Coronary artery (tissue), 2 donors: ENCODE measurements at regions not wholly inside any gene's neighbourhood (a gene's known extent, or its start where the extent isn't known, plus 50 kb on each side); places are given as distances from the start of the nearest gene placed in this dataset.

ENCODE experiments used
- DNase-seq: peaks from one replicate; pipeline ENCODE4 v3.0.0-alpha.2; 2017; ENCODE audit warnings: low spot score
- H3K27ac ChIP-seq, 2 donors: fragments of 200-600 bp; sonication (generic); one replicate each; pipeline ENCODE4 v1.5.1; 2016 to 2019
- H3K4me3 ChIP-seq: fragments of 200-600 bp; sonication (generic); 2 replicates; pipeline ENCODE4 v1.5.1; 2016; ENCODE audit warnings: mild to moderate bottlenecking, moderate library complexity
- TF ChIP-seq, protein P1 (sequence below): fragments of 200-600 bp; sonication (generic); IDR thresholded peaks from one replicate; pipeline ENCODE4 v1.5.1; 2019; ENCODE audit warnings: antibody characterized with exemption

DNA sequence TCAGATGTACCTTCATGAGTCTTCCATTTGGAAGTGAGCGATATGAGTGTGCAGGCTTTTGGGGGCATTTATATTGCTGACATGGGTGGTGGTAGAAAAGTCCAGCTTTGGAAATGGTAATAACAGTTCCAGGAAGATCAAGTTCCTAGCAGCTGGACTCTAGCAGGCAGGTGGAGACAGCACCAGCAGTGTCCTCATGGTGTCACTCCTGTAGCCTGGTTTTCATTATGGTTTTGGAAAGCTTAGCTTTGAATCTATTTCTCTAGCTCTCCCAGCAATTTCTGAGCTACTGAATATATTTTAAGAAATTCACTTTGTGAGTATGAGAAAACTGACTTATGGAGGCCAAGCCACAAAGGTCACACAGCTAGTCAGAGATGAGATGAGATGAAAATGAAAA is 523.2 kb upstream of the HTR2A start:
- TF ChIP-seq, protein P1, sequence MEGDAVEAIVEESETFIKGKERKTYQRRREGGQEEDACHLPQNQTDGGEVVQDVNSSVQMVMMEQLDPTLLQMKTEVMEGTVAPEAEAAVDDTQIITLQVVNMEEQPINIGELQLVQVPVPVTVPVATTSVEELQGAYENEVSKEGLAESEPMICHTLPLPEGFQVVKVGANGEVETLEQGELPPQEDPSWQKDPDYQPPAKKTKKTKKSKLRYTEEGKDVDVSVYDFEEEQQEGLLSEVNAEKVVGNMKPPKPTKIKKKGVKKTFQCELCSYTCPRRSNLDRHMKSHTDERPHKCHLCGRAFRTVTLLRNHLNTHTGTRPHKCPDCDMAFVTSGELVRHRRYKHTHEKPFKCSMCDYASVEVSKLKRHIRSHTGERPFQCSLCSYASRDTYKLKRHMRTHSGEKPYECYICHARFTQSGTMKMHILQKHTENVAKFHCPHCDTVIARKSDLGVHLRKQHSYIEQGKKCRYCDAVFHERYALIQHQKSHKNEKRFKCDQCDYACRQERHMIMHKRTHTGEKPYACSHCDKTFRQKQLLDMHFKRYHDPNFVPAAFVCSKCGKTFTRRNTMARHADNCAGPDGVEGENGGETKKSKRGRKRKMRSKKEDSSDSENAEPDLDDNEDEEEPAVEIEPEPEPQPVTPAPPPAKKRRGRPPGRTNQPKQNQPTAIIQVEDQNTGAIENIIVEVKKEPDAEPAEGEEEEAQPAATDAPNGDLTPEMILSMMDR = no peak
- H3K4me3 ChIP-seq = no peak overlapping the region
- no peak for DNase-seq
- H3K27ac ChIP-seq = no peak overlapping the region

DNA sequence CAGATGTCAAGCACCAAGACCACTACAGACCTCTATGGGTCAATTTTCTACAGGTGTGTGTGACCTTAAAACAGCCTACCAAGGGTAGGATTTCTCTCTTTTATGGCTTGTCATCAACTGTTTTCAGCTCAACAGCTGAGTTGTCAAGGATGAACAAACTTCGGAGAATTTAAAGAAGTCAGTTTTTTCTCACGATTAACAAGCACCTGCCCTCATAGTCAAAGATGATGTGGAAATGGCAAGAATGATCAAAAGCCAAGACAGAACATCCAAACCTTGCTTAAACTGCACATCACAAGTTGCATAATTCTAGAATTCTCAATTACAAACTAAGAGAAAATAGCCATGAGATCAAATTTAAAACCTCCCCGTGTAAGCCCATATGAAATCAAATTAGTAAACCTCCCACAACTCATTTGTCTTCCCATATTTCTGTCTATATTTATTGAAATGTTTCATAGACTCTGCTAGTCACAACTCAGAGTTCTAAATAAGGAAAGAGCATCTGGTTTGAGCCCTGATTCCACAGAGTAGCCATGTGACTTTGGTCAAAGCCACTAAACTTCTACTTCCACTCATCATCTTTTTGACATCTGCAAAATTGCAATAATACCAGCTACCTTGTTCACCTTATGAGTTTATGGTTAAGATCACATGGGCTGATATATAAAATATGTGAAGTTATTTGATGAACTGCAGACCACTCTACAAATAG is 521.5 kb upstream of the HTR2A start:
- TF ChIP-seq, protein P1 = no peak
- DNase-seq = no peak
- H3K4me3 ChIP-seq = no peak overlapping the region
- no peak overlapping the region for H3K27ac ChIP-seq

DNA sequence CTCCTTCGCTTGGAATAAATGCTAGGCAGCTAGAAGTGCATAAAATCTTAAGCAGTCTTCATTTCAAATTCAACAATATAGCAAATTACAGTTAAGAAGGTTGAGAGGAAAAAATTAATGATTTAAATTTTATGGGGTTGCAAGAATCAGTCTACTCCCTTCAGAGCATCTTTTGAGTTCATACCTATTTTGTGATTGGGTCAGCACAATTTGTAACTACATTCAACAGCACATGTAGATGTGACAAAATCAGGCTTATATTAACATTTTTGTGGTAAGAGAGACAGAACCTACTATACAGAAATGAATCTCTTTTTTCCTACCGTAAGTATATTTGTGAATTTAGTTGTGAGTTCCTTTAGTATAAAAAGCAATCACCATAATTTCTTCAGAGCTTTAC is 520.6 kb upstream of the HTR2A start:
- H3K27ac ChIP-seq = no peak overlapping the region
- H3K4me3 ChIP-seq = no peak overlapping the region
- no peak for DNase-seq
- TF ChIP-seq, protein P1 = no peak

DNA sequence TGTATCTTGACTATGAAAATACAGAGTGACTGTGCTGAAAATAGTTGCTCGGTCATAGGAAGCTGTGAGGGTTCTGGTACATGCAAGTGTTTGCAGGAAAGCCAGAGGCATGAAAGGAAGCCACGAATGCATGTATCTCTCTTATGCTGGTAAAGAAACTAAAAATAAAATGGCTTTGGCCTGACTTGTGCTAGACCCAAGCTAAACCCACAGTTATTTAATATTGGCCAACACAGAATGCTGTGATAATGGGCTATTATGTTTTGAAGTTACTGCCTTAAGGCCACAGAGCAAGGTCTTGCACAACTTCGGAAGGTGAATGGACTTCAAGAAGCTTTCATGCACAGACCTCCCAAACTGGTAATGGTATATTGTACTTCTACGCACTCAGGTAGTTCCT is 518.2 kb upstream of the HTR2A start:
- Histone ChIP-seq H3K4me3 (no peak overlapping the region), H3K27ac (no peak overlapping the region)
- no peak for DNase-seq
- TF ChIP-seq, protein P1 = no peak

DNA sequence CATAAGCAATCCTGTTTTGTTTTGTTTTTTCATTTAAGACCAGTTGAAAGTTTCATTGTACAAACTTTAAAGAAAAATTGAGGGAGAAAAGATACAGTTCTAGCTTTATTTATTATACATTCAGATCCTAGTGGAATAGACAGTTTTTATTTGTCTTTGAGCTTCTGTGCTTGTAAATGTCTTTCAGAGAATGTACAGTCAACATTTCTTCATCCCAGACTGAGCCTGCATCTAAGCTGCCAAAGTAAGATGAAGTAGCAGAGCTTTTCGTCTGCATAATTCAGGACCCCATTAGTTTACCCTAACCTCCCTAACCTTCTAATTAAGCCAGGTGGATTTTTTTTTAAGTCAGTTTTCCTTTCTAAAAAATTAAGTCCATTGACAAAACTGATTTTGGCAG is 516.7 kb upstream of the HTR2A start:
- TF ChIP-seq, protein P1 = no peak
- no peak for DNase-seq
- Histone ChIP-seq H3K4me3 (no peak overlapping the region), H3K27ac (no peak overlapping the region)

DNA sequence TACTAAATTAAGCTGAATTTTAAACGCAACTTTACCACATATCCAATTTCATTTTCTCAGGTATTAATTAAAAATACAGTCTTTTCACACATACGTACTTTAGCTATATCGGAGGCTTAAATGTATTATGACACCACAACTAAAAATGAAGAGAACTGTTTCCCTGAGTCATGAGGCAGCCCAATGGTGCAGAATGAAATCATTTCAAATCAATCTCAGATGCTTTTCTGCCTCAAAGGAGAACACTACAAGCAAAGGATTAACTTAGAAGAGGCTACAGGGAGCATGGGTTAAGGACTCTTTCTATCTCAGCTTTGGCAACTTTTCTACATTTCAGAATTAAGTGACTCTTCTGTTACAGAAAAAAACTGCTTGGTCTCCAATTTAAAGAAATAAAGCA is 516.3 kb upstream of the HTR2A start:
- no peak for DNase-seq
- H3K4me3 ChIP-seq = no peak overlapping the region
- TF ChIP-seq, protein P1 = no peak
- no peak overlapping the region for H3K27ac ChIP-seq

DNA sequence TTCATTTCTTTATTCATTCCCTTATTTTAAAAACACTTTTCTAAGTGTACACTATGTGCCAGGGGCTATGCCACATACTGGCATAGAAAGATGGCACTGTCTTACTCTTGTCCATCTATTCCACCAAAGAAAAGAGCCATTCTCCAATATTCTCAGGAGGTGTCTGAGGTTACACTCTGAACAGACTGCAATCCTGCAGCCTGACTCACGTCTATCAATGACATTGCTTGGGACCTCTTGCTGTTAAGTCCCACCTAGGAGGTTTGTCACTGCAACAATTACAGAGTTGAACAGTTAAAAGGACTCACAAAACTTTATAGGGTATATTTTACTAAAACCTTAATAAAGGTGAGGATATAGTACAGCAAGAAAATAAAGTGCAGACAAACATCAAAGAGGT is 512.9 kb upstream of the HTR2A start:
- no peak for DNase-seq
- TF ChIP-seq, protein P1 = no peak

More for the DNA sequence above, 512.9 kb upstream of the HTR2A start:
- Histone ChIP-seq H3K27ac (no peak overlapping the region), H3K4me3 (no peak overlapping the region)
